NCI-H2029 (cell line): ENCODE measurements at regions not wholly inside any gene's neighbourhood (a gene's known extent, or its start where the extent isn't known, plus 50 kb on each side); places are given as distances from the start of the nearest gene placed in this dataset.

Source experiments
- DNase-seq: peaks from one replicate; lab custom pipeline; 2025; lab: John Stamatoyannopoulos, UW

GRCh38 chr16:56090076-56090475, 101.2 kb upstream of the GNAO1 start:
- DNase-seq, result no peak

- DNase-seq, result no peak
These were observed 103.7 kb upstream of the GNAO1 start for GRCh38 chr16:56087626-56088025.

- no peak for DNase-seq
These were observed 109.9 kb upstream of the GNAO1 start for GRCh38 chr16:56081371-56081770.

DNA sequence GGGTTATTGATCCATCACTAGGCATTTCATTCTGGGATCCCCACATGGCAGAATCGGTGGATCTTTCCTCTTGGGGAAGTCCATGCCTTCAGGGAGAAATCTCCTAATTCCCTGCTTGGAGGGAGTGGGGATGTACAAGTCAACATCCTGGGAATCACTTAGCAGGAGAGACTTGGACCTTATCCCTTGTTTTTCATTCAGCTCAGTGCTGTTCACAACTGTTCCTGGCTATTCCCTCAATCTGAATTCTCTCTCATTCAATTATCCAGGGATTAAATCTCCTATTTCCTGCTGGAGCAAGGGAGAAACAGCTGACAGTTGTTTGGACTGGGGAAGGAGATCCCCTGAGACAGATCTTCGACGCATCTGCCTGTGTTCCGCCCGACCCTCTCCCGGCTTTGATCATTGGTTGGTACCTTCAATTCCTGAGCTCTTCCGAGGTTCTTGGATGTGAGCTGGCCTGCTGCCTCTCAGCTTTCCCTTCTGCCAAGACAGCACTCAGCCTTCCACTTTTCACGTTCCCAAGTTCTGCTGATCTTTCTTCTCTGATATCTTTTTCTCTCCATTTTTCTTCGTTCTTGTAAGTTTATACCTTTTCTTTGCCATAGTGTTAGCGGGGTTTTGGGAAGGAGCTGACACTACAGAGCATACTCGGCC, 115.4 kb upstream of the GNAO1 start:
- DNase-seq, result no peak

- DNase-seq, result no peak
These were observed 117.8 kb upstream of the GNAO1 start for GRCh38 chr16:56073508-56073907.

GRCh38 chr16:56072096-56072495, 119.2 kb upstream of the GNAO1 start:
- no peak for DNase-seq

DNA sequence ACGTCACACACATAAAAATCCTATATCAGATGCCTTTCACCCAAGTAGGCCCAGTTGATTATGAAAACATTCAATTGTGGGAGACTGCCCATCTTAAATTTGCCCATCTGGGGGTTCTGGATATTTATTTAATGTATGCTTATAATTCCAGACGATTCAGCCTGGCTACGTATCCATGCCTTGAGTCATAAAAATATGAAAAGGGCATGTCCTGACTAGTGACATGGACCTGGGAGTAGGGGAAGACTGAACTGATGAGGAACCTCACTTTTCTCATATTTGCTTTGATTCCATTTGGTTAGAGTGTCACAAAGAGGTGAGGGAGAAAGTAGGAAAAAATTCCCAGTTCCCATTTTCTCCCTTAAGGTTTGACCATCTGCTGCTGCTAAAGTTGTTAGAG, 122.5 kb upstream of the GNAO1 start:
- DNase-seq, result no peak

GRCh38 chr16:56068314-56068713, 123.0 kb upstream of the GNAO1 start:
- DNase-seq, result no peak

GRCh38 chr16:56067406-56067805, 123.9 kb upstream of the GNAO1 start:
- DNase-seq, result no peak

DNA sequence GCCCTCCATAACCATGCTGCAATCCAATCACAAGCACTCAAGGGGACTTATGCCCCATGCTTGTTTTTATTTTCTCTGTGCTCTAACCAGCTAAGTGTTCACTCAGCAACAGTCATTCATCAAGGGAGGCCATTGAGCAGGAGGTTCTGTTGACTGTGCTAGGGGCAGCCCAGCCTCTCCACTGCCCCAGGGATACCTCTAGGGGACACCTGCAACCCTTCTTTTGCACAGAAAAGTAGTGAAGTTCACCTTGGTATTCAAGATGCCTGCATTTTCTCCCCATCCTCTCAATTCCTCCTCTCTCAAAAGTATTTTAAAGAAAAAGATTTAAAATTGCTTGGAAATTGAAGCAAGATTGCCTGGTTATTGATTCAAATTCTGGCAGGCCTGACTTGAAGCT, 124.7 kb upstream of the GNAO1 start:
- DNase-seq, result no peak

DNA sequence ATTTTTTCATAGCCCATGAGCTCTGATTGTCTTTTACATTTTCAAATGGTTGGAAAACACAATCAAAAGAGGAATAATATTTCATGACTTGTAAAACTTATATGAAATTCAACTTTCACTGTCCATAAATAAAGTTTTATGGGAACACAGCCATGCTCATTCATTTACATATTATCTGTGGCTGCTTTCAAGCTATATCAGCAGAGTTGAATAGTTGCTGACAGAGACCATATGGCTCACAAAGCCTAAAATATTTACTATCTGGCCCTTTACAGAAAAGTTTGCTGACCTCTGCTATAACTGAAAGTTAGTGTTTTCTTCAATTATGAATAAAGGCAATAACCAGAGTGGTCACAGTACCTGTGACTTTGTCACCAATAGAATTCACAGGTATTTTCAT, 128.2 kb upstream of the GNAO1 start:
- no peak for DNase-seq

DNA sequence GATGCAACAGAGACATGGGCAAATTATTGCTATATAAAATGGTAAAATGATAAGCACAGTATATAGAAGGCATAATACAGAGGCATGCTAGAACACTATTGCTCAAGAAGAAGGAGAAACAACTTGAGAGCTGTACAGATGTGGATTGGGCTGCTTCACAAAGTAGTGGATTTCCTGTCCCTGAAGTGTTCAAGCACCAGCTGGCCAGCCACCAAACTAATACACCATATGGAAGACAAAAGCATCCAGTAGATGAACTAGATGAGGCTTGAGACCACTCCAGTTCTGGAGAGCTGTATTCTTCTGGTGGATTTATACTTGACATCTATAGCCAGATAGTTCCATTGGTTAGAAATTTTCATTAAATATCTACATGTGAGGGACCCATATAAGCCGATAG, 134.1 kb upstream of the GNAO1 start:
- no peak for DNase-seq

DNA sequence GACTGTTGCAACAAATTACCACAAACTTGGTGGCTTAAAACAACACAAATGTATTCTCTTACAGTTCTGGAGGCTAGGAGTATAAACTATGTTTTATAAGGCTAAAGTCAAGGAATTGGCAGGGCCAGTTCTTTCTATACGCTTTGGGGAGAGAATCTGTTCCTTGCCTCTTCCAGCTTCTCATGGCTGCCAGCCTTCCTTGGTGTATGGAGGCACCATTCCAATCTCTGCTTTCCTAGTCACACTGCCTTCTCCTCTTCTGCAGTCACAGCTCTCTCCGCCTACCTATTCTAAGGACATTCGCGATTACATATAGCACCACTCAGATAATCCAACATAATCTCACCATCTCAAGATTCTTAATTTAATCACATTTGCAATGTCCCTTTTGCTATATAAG, 140.4 kb upstream of the GNAO1 start:
- DNase-seq, result no peak

DNA sequence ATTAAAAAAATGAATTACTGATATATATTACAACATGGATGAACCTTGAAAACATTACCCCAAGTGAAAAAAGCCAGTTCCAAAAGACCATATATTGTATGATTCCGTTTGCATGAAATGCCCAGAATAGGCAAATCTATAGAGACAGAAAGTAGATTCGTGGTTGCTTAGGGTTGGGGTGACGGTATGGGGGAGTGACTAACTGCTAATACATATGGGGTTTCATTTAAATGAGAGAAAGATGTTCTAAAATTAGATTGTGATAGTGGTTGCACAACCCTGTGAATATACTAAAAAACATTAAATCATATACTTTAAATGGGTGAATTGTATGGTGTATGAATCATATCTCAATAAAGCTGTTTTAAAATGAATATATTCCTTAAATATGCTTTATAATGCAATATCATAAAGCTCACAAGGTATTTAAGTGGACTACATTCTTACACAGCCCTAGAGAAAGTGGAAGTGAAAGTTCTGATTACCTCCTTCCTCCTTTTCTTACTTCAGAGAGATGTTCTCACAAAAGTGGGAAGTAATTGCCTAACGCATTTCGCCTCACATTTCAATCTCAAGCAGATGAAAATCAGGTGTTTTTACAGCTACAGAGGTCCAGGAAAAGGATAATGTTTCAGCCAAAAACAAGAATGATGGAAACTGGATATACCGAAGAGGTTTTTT, 142.7 kb upstream of the GNAO1 start:
- DNase-seq, result no peak

GRCh38 chr16:56047307-56048234, 143.7 kb upstream of the GNAO1 start:
- DNase-seq, result no peak

GRCh38 chr16:56042416-56042815, 148.9 kb upstream of the GNAO1 start:
- no peak for DNase-seq

DNA sequence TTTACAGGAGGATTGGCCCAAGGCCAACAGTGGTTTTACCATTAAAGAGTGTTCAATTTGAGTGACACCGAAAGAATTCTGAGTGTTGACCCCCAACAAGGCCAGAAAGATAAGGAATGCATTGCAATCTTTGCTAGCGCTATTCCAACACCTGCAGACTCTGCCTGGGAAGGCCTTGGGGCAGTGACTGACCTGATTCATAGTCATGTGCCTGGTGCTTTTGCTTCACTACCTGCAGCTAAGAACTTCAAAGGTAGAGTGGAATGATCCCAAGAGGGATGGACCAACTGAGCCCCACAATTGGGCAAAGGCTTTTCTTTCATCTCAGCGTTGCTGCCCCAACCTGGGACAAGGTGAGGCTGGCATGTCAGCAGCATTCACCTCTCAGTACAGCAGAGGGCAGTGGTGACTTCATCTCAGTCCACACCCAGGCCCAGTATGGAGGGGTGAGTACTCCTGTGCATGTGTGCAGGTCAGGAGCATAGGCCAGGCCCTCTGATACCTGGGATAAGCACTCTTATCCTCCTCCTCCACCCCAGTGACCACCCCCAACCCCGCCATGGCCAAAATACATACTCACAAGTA, 149.6 kb upstream of the GNAO1 start:
- DNase-seq, result no peak

GRCh38 chr16:56038564-56039098, 152.7 kb upstream of the GNAO1 start:
- DNase-seq, result no peak

- DNase-seq, result no peak
These were observed 156.9 kb upstream of the CES5A start for GRCh38 chr16:56032072-56032471.

DNA sequence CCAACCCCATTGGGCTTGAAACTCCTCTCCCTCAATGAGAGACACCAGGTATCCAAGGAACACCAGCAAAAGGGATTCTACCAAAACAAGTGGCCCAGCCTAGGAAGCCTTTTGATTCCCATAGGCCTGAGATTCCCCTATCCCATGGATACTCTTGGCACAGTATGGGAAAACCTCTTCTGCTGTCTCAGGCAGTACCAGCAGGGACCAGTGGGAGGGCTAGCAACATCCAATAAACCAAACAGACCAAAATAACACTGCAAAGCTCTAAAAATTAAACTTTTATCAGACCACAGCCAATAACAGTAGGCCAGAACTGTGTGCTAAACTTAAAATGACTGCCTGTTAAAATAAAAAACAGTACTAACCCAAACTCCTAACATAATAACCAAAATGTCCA, 153.9 kb upstream of the CES5A start:
- DNase-seq, result no peak

GRCh38 chr16:56022818-56023217, 147.6 kb upstream of the CES5A start:
- no peak for DNase-seq

GRCh38 chr16:56019274-56019673, 144.1 kb upstream of the CES5A start:
- DNase-seq, result no peak
